Fibroblast of lung (primary cell): ENCODE measurements at regions not wholly inside any gene's neighbourhood (a gene's known extent, or its start where the extent isn't known, plus 50 kb on each side); places are given as distances from the start of the nearest gene placed in this dataset.

Experiments used
- CTCF ChIP-seq, 2 donors: IDR thresholded peaks in 1 of 2; conservative IDR thresholded peaks in 1 of 2; 1 replicate in 1 of 2; 2 replicates in 1 of 2; pipeline ENCODE4 v1.5.1; 2011 to 2012; ENCODE audit warnings: low read length in 2 of 2, control low read depth in 1 of 2, inconsistent platforms in 1 of 2, low read depth in 1 of 2, mild to moderate bottlenecking in 1 of 2
- EZH2 ChIP-seq: IDR thresholded peaks from 2 replicates; pipeline ENCODE4 v1.5.1; 2012; ENCODE audit warnings: low read length, control low read depth, mild to moderate bottlenecking; ENCODE audit errors: missing control alignments

DNA sequence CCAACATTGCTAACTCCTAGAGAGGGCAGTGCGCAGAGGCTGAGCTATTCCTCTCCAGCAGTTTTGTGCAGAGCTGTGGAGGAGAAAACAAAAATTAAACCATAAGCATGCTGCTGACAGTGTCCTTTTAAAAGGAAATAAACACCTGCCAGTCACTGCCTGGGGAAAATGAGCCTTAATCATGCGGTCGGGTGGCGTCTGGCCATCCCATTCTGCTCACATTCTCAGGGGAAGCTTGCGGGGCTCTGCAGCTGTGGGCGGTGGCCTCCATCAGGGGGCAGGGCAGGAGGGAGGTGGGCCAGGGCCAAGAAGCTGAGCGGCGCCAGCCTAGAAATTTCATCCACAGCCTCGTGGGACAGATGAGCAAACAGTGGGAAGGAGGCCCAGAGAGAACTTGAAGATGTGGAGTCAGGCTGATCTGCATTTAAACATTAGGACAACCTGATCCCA, 71.0 kb upstream of the TP53I11 start:
- TF ChIP-seq CTCF (conservative IDR thresholded peaks at IDR 0.05 in 1 of 2, IDR thresholded peaks at IDR 0.05 in 1 of 2; ENCODE audit: low read depth in 1 of 2, low read length in 2 of 2) (no peak), EZH2 (no peak)
